Astrocyte (in vitro differentiated cells and primary cell): ENCODE measurements at regions not wholly inside any gene's neighbourhood (a gene's known extent, or its start where the extent isn't known, plus 50 kb on each side); places are given as distances from the start of the nearest gene placed in this dataset.

Experiments
- EZH2 ChIP-seq: IDR thresholded peaks from 2 replicates; pipeline ENCODE4 v1.6.1; 2012; ENCODE audit warnings: mild to moderate bottlenecking, low read length, inconsistent platforms; ENCODE audit not compliant: insufficient read depth
- TF ChIP-seq, protein P1 (sequence below): IDR thresholded peaks from 2 replicates; pipeline ENCODE4 v1.5.1; 2011; ENCODE audit warnings: low read depth, mild to moderate bottlenecking, inconsistent platforms, low read length, moderate library complexity; ENCODE audit not compliant: insufficient read depth

DNA sequence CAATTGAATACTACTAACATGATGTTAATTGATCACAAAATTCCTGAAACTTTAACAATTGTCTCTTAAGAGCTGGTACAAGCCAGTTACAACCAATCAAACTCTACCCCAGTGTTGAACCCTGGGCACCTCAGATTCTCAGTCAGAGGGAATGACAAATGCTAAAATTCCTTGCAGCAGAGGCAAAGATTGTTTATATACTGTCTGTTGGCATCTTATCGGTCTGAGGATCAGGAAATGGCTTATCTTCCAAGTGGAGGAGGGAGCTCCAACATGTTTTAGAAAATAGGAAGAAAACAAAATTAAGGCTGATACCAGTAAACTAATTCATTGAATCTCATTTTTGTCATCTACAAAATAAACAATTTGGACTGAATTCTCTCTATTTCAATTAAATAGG lies 527.8 kb upstream of the ZNF608 start:
- TF ChIP-seq, protein P1, sequence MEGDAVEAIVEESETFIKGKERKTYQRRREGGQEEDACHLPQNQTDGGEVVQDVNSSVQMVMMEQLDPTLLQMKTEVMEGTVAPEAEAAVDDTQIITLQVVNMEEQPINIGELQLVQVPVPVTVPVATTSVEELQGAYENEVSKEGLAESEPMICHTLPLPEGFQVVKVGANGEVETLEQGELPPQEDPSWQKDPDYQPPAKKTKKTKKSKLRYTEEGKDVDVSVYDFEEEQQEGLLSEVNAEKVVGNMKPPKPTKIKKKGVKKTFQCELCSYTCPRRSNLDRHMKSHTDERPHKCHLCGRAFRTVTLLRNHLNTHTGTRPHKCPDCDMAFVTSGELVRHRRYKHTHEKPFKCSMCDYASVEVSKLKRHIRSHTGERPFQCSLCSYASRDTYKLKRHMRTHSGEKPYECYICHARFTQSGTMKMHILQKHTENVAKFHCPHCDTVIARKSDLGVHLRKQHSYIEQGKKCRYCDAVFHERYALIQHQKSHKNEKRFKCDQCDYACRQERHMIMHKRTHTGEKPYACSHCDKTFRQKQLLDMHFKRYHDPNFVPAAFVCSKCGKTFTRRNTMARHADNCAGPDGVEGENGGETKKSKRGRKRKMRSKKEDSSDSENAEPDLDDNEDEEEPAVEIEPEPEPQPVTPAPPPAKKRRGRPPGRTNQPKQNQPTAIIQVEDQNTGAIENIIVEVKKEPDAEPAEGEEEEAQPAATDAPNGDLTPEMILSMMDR, result no peak
- no peak for TF ChIP-seq EZH2
